ENCODE measurements at regions not wholly inside any gene's neighbourhood (a gene's known extent, or its start where the extent isn't known, plus 50 kb on each side); places are given as distances from the start of the nearest gene placed in this dataset.
"Not testable (repeated sequence)": the region's sequence is repeated elsewhere in the genome, so short reads cannot be mapped to it uniquely, and the experiment has no call there.

- H3K27ac ChIP-seq (ENCODE audit: low read depth, low read length) = no peak overlapping the region
- no peaks in the 10 kb centered on the region for H3K27me3 ChIP-seq (ENCODE audit: control insufficient read depth in 5 of 5, insufficient read depth in 4 of 5, low read length in 5 of 5)
- no peaks in the 10 kb centered on the region for H3K9me3 ChIP-seq (ENCODE audit: control insufficient read depth in 5 of 5, low read length in 5 of 5)
- no peaks in the 10 kb centered on the region for H3K4me1 ChIP-seq (ENCODE audit: control insufficient read depth in 5 of 5, insufficient read depth in 5 of 5, low read length in 5 of 5)
- H3K4me3 ChIP-seq (ENCODE audit: low read depth in 1 of 5, low read length in 5 of 5) = no peak overlapping the region
- H3K9ac ChIP-seq (ENCODE audit: low read length in 5 of 5) = no peak overlapping the region
- H3K36me3 ChIP-seq (ENCODE audit: control insufficient read depth in 5 of 5, insufficient read depth in 5 of 5, low read length in 5 of 5) = no peaks in the 10 kb centered on the region
Observed at GRCh38 chr11:82191695-82192094, 542.0 kb downstream of the FAM181B start.

- Histone ChIP-seq H3K36me3 (ENCODE audit: control insufficient read depth in 5 of 5, insufficient read depth in 5 of 5, low read length in 5 of 5) (no peaks in the 10 kb centered on the region), H3K9ac (ENCODE audit: low read length in 5 of 5) (no peak overlapping the region), H3K27ac (ENCODE audit: low read depth, low read length) (no peak overlapping the region), H3K4me1 (ENCODE audit: control insufficient read depth in 5 of 5, insufficient read depth in 5 of 5, low read length in 5 of 5) (no peaks in the 10 kb centered on the region), H3K4me3 (ENCODE audit: low read depth in 1 of 5, low read length in 5 of 5) (no peak overlapping the region), H3K9me3 (ENCODE audit: control insufficient read depth in 5 of 5, low read length in 5 of 5) (no peaks in the 10 kb centered on the region), H3K27me3 (ENCODE audit: control insufficient read depth in 5 of 5, insufficient read depth in 4 of 5, low read length in 5 of 5) (no peaks in the 10 kb centered on the region)
Observed at GRCh38 chr11:82185925-82186324, 547.7 kb downstream of the FAM181B start.

- no peaks in the 10 kb centered on the region for H3K4me1 ChIP-seq (ENCODE audit: control insufficient read depth in 5 of 5, insufficient read depth in 5 of 5, low read length in 5 of 5)
- H3K36me3 ChIP-seq (ENCODE audit: control insufficient read depth in 5 of 5, insufficient read depth in 5 of 5, low read length in 5 of 5) = no peaks in the 10 kb centered on the region
- no peak overlapping the region for H3K4me3 ChIP-seq (ENCODE audit: low read depth in 1 of 5, low read length in 5 of 5)
- no peaks in the 10 kb centered on the region for H3K9me3 ChIP-seq (ENCODE audit: control insufficient read depth in 5 of 5, low read length in 5 of 5)
- H3K9ac ChIP-seq (ENCODE audit: low read length in 5 of 5) = no peak overlapping the region
- no peak overlapping the region for H3K27ac ChIP-seq (ENCODE audit: low read depth, low read length)
- H3K27me3 ChIP-seq (ENCODE audit: control insufficient read depth in 5 of 5, insufficient read depth in 4 of 5, low read length in 5 of 5) = no peaks in the 10 kb centered on the region
Observed at GRCh38 chr11:82184966-82185365, 548.7 kb downstream of the FAM181B start.

DNA sequence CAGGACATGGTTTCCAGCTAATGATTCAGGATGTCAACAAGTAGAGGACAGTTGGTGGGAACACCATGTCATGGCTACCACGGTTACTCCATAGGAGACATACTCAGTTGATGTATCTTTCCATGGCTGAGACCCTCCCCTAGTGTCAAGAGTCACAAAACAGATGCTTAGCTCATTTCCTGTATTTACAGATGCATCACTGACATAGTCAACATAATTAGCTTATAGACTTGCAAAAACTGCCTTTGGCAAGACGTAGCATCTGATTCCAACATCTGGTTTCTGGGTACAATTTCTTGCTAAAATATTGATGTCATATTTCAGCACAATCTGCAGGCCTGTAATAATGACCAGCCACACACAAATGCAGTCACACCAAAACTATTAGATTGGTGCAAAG lies 550.3 kb downstream of the FAM181B start:
- Histone ChIP-seq H3K9me3 (ENCODE audit: control insufficient read depth in 5 of 5, low read length in 5 of 5) (no peaks in the 10 kb centered on the region), H3K27me3 (ENCODE audit: control insufficient read depth in 5 of 5, insufficient read depth in 4 of 5, low read length in 5 of 5) (no peaks in the 10 kb centered on the region), H3K36me3 (ENCODE audit: control insufficient read depth in 5 of 5, insufficient read depth in 5 of 5, low read length in 5 of 5) (no peaks in the 10 kb centered on the region), H3K9ac (ENCODE audit: low read length in 5 of 5) (no peak overlapping the region), H3K27ac (ENCODE audit: low read depth, low read length) (no peak overlapping the region), H3K4me1 (ENCODE audit: control insufficient read depth in 5 of 5, insufficient read depth in 5 of 5, low read length in 5 of 5) (no peaks in the 10 kb centered on the region), H3K4me3 (ENCODE audit: low read depth in 1 of 5, low read length in 5 of 5) (no peak overlapping the region)

DNA sequence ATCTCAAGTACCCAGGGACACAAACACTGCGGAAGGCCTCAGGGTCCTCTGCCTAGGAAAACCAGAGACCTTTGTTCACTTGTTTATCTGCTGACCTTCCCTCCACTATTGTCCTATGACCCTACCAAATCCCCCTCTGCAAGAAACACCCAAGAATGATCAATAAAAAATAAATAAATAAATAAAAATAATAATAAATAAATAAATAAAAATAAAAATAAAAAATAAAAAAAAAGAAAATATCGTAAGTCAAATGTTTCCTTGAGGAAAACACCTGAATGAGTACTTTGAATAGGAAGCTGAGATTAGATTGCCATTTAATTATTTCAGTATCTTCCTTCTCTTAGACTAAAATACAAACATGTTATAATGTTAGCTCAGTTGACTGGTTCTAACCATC lies 551.0 kb downstream of the FAM181B start:
- H3K9ac ChIP-seq (ENCODE audit: low read length in 5 of 5); H3K36me3 ChIP-seq (ENCODE audit: control insufficient read depth in 5 of 5, insufficient read depth in 5 of 5, low read length in 5 of 5); H3K4me3 ChIP-seq (ENCODE audit: low read depth in 1 of 5, low read length in 5 of 5); H3K27me3 ChIP-seq (ENCODE audit: control insufficient read depth in 5 of 5, insufficient read depth in 4 of 5, low read length in 5 of 5); H3K9me3 ChIP-seq (ENCODE audit: control insufficient read depth in 5 of 5, low read length in 5 of 5); H3K27ac ChIP-seq (ENCODE audit: low read depth, low read length); H3K4me1 ChIP-seq (ENCODE audit: control insufficient read depth in 5 of 5, insufficient read depth in 5 of 5, low read length in 5 of 5): not testable (repeated sequence)

- H3K9me3 ChIP-seq (ENCODE audit: control insufficient read depth in 5 of 5, low read length in 5 of 5); H3K4me1 ChIP-seq (ENCODE audit: control insufficient read depth in 5 of 5, insufficient read depth in 5 of 5, low read length in 5 of 5); H3K9ac ChIP-seq (ENCODE audit: low read length in 5 of 5); H3K27me3 ChIP-seq (ENCODE audit: control insufficient read depth in 5 of 5, insufficient read depth in 4 of 5, low read length in 5 of 5); H3K27ac ChIP-seq (ENCODE audit: low read depth, low read length); H3K36me3 ChIP-seq (ENCODE audit: control insufficient read depth in 5 of 5, insufficient read depth in 5 of 5, low read length in 5 of 5); H3K4me3 ChIP-seq (ENCODE audit: low read depth in 1 of 5, low read length in 5 of 5): not testable (repeated sequence)
Observed at GRCh38 chr11:82181796-82182195, 551.9 kb downstream of the FAM181B start.

DNA sequence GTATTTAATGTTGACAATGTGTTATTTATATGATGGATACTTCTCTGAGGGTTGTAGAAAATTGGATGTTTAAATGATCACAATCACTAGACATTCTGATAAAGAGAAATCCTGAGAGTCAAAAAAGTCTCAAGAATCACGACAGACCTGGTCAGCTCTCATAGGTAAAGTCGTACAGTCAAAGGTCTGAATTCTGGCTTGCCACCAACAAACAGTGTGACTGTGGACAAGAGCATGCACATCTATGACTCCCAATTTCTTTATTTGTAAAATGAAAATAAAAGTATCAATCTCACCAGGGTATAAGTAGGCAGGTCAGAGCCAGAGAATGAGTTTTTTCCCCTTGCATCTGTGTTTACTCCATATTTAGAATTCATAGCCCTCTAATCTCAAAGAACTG lies 556.7 kb downstream of the FAM181B start:
- H3K9ac ChIP-seq (ENCODE audit: low read length in 5 of 5) = no peak overlapping the region

GRCh38 chr11:82176365-82176764 lies 557.3 kb downstream of the FAM181B start:
- no peaks in the 10 kb centered on the region for H3K27me3 ChIP-seq (ENCODE audit: control insufficient read depth in 5 of 5, insufficient read depth in 4 of 5, low read length in 5 of 5)
- no peak overlapping the region for H3K27ac ChIP-seq (ENCODE audit: low read depth, low read length)
- H3K4me3 ChIP-seq (ENCODE audit: low read depth in 1 of 5, low read length in 5 of 5) = no peak overlapping the region
- no peak overlapping the region for H3K9ac ChIP-seq (ENCODE audit: low read length in 5 of 5)
- no peaks in the 10 kb centered on the region for H3K4me1 ChIP-seq (ENCODE audit: control insufficient read depth in 5 of 5, insufficient read depth in 5 of 5, low read length in 5 of 5)
- no peaks in the 10 kb centered on the region for H3K9me3 ChIP-seq (ENCODE audit: control insufficient read depth in 5 of 5, low read length in 5 of 5)
- H3K36me3 ChIP-seq (ENCODE audit: control insufficient read depth in 5 of 5, insufficient read depth in 5 of 5, low read length in 5 of 5) = no peaks in the 10 kb centered on the region

More for the DNA sequence above, 556.7 kb downstream of the FAM181B start:
- Histone ChIP-seq H3K27ac (ENCODE audit: low read depth, low read length) (no peak overlapping the region), H3K9me3 (ENCODE audit: control insufficient read depth in 5 of 5, low read length in 5 of 5) (no peaks in the 10 kb centered on the region), H3K4me1 (ENCODE audit: control insufficient read depth in 5 of 5, insufficient read depth in 5 of 5, low read length in 5 of 5) (no peaks in the 10 kb centered on the region), H3K36me3 (ENCODE audit: control insufficient read depth in 5 of 5, insufficient read depth in 5 of 5, low read length in 5 of 5) (no peaks in the 10 kb centered on the region), H3K27me3 (ENCODE audit: control insufficient read depth in 5 of 5, insufficient read depth in 4 of 5, low read length in 5 of 5) (no peaks in the 10 kb centered on the region), H3K4me3 (ENCODE audit: low read depth in 1 of 5, low read length in 5 of 5) (no peak overlapping the region)

GRCh38 chr11:82174610-82175009 lies 559.1 kb downstream of the FAM181B start:
- Histone ChIP-seq H3K9ac (ENCODE audit: low read length in 5 of 5) (no peak overlapping the region), H3K9me3 (ENCODE audit: control insufficient read depth in 5 of 5, low read length in 5 of 5) (no peaks in the 10 kb centered on the region), H3K27me3 (ENCODE audit: control insufficient read depth in 5 of 5, insufficient read depth in 4 of 5, low read length in 5 of 5) (no peaks in the 10 kb centered on the region), H3K4me1 (ENCODE audit: control insufficient read depth in 5 of 5, insufficient read depth in 5 of 5, low read length in 5 of 5) (no peaks in the 10 kb centered on the region), H3K27ac (ENCODE audit: low read depth, low read length) (no peak overlapping the region), H3K4me3 (ENCODE audit: low read depth in 1 of 5, low read length in 5 of 5) (no peak overlapping the region), H3K36me3 (ENCODE audit: control insufficient read depth in 5 of 5, insufficient read depth in 5 of 5, low read length in 5 of 5) (no peaks in the 10 kb centered on the region)

DNA sequence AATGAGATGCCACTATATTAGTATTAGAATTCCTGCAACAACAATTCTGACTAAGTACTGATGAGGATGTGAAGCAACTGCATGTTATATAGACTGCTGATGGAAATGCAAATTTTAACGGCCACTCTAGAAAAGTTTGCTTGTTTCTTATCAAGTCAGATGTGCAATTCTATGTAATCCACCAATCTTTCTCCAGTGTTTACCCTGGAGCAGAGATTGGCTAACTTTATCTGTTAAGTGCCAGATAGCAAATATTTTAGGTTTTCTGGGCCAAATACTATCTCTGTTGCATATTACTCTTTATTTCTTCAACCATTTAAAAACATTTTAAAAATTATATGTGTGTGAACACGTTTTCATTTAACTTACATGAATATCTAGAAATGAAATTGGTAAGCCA lies 586.9 kb downstream of the FAM181B start:
- Histone ChIP-seq H3K9me3 (ENCODE audit: control insufficient read depth in 5 of 5, low read length in 5 of 5) (no peaks in the 10 kb centered on the region), H3K27ac (ENCODE audit: low read depth, low read length) (no peak overlapping the region), H3K27me3 (ENCODE audit: control insufficient read depth in 5 of 5, insufficient read depth in 4 of 5, low read length in 5 of 5) (no peaks in the 10 kb centered on the region), H3K36me3 (ENCODE audit: control insufficient read depth in 5 of 5, insufficient read depth in 5 of 5, low read length in 5 of 5) (no peaks in the 10 kb centered on the region), H3K4me3 (ENCODE audit: low read depth in 1 of 5, low read length in 5 of 5) (no peak overlapping the region), H3K4me1 (ENCODE audit: control insufficient read depth in 5 of 5, insufficient read depth in 5 of 5, low read length in 5 of 5) (no peaks in the 10 kb centered on the region), H3K9ac (ENCODE audit: low read length in 5 of 5) (no peak overlapping the region)

GRCh38 chr11:82118946-82119345 lies 614.7 kb downstream of the FAM181B start:
- H3K9me3 ChIP-seq (ENCODE audit: control insufficient read depth in 5 of 5, low read length in 5 of 5) = no peaks in the 10 kb centered on the region
- H3K27ac ChIP-seq (ENCODE audit: low read depth, low read length) = no peak overlapping the region
- H3K4me3 ChIP-seq (ENCODE audit: low read depth in 1 of 5, low read length in 5 of 5) = no peak overlapping the region
- H3K27me3 ChIP-seq (ENCODE audit: control insufficient read depth in 5 of 5, insufficient read depth in 4 of 5, low read length in 5 of 5) = no peaks in the 10 kb centered on the region
- H3K36me3 ChIP-seq (ENCODE audit: control insufficient read depth in 5 of 5, insufficient read depth in 5 of 5, low read length in 5 of 5) = no peaks in the 10 kb centered on the region
- no peak overlapping the region for H3K9ac ChIP-seq (ENCODE audit: low read length in 5 of 5)
- H3K4me1 ChIP-seq (ENCODE audit: control insufficient read depth in 5 of 5, insufficient read depth in 5 of 5, low read length in 5 of 5) = no peaks in the 10 kb centered on the region

Data from subcutaneous abdominal adipose tissue (tissue), 5 donors.